Glutamatergic neuron (in vitro differentiated cells): ENCODE measurements at regions not wholly inside any gene's neighbourhood (a gene's known extent, or its start where the extent isn't known, plus 50 kb on each side); places are given as distances from the start of the nearest gene placed in this dataset.

Source experiments
- DNase-seq: peaks from one replicate; pipeline ENCODE4 v3.0.0; 2022
- H3K27ac Mint-ChIP-seq: one replicate; pipeline ENCODE4 v1.8.0; 2020; ENCODE audit warnings: mild to moderate bottlenecking, mixed read lengths, inconsistent platforms; ENCODE audit not compliant: unreplicated experiment
- H3K27me3 Mint-ChIP-seq: one replicate; pipeline ENCODE4 v1.8.0; 2020; ENCODE audit warnings: mild to moderate bottlenecking, moderate library complexity, mixed read lengths, inconsistent platforms; ENCODE audit not compliant: unreplicated experiment
- H3K36me3 Mint-ChIP-seq: one replicate; pipeline ENCODE4 v1.8.0; 2020; ENCODE audit warnings: mild to moderate bottlenecking, mixed read lengths, inconsistent platforms; ENCODE audit not compliant: unreplicated experiment
- H3K4me1 Mint-ChIP-seq: one replicate; pipeline ENCODE4 v1.8.0; 2020; ENCODE audit warnings: mild to moderate bottlenecking, low read depth, mixed read lengths, inconsistent platforms; ENCODE audit not compliant: unreplicated experiment
- H3K4me3 Mint-ChIP-seq: one replicate; pipeline ENCODE4 v1.8.0; 2020; ENCODE audit warnings: mild to moderate bottlenecking, mixed read lengths, inconsistent platforms; ENCODE audit not compliant: unreplicated experiment
- H3K9me3 Mint-ChIP-seq: one replicate; pipeline ENCODE4 v1.8.0; 2020; ENCODE audit warnings: mild to moderate bottlenecking, moderate library complexity, mixed read lengths, inconsistent platforms; ENCODE audit not compliant: unreplicated experiment
- CTCF ChIP-seq: fragments of 200-600 bp; sonication (generic); IDR thresholded peaks from one replicate; pipeline ENCODE4 v1.5.0; 2021; ENCODE audit not compliant: partially characterized antibody, unreplicated experiment

GRCh38 chr2:236818281-236819045, 248.8 kb downstream of the ACKR3 start:
- no peak for TF ChIP-seq CTCF
- peaks cover 17% of the 10 kb centered on the region for H3K36me3 Mint-ChIP-seq
- no peak overlapping the region for H3K27ac Mint-ChIP-seq
- H3K4me3 Mint-ChIP-seq: no peak overlapping the region
- H3K27me3 Mint-ChIP-seq: no peaks in the 10 kb centered on the region
- no peaks in the 10 kb centered on the region for H3K4me1 Mint-ChIP-seq
- H3K9me3 Mint-ChIP-seq: peaks cover 14% of the 10 kb centered on the region
- DNase-seq: no peak

DNA sequence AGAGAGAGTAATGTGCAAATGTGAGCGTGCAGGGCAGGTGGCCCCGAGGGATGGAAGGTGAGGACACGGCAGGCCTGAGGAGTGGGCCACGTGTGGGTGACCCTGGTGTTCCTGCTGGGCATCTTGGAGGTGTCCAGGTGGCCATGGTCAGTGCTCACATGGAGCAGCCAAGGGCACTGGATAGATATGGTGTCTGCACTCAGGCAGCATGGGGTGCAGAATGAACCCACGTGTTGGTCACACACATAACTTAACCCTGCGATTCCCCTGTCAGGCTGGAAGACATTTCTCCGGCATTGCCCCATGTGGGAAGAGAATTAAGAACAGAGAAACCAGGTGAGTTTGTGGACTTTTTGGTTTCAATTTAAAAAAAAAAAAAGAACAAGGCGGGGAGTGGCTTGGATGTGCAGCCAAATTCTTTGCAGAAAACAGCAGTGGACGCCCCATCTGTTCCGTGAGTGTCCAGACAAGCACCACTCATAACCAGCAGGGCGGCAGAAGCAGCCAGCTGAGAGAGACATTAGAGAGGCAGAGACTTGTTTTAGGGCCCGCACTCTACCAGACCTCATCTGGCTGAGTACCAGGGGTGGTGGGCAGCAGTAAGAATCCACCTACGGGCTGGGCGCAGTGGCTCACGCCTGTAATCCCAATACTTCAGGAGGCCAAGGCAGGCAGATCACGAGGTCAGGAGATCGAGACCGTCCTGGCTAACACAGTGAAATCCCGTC, 249.8 kb downstream of the ACKR3 start:
- DNase-seq: no peak
- peaks cover 14% of the 10 kb centered on the region for H3K9me3 Mint-ChIP-seq
- H3K36me3 Mint-ChIP-seq: peaks cover 17% of the 10 kb centered on the region
- H3K4me3 Mint-ChIP-seq: no peak overlapping the region
- H3K4me1 Mint-ChIP-seq: peaks cover 3% of the 10 kb centered on the region
- H3K27me3 Mint-ChIP-seq: no peaks in the 10 kb centered on the region
- TF ChIP-seq CTCF: no peak
- H3K27ac Mint-ChIP-seq: no peak overlapping the region

DNA sequence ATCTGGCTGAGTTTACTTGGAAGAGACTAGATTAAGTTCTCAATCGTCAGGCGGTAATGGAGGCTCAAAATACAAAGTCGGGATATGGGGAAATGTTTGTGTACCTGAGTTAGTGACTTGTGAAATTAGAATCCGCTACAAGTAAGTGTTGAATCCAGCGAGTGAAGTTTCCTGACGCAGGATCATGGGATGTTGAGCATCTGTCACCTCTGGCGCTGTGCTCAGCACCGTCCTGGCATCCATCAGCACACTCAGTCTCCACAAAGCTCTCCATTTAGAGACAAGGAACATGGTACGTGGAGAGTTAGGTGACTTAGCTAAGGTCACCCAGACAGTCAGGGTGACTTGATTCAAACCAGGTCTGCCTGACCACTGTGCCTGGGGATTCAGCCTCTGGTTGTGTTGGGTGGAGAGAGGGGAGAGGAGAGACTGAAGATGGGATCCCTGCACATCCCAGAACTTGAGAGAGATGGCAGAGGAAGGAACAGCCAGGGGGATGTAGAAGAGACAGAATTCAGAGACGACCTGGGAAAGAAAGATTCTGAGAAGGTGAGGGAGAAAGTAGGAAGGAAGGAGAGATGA, 251.2 kb downstream of the ACKR3 start:
- DNase-seq: no peak
- TF ChIP-seq CTCF: no peak
- H3K9me3 Mint-ChIP-seq: peaks cover 14% of the 10 kb centered on the region
- H3K36me3 Mint-ChIP-seq: peaks cover 17% of the 10 kb centered on the region
- H3K27ac Mint-ChIP-seq: no peak overlapping the region
- peaks cover 2% of the 10 kb centered on the region for H3K27me3 Mint-ChIP-seq
- H3K4me1 Mint-ChIP-seq: peaks cover 6% of the 10 kb centered on the region
- no peak overlapping the region for H3K4me3 Mint-ChIP-seq

DNA sequence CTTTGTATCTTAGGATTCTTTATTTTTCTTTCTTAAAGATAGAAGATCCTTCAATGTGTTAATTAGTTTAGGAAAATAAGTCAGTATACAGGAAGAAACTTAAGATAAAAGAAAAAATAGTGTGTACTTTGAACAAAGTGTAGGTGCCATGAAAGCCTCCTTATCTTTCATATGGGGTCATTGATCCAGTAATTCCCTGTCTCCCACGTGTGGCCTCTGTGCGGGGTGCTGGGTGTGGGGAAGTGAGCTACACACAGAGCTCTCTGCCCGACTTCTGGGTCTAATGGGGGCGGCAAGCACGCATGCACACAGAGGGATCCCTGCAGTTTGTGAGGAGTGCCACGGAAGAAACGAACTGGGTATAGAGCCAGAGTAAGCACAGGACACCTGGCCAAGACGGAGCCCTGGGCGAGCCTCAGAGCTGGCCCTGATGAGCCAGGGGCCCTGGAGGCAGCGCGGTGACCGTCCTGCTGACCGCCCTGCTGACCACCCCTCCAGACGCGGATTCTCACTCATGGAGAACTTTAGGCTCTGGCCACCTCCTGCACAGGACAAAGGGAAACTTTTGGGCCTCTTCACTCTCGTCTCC, 253.5 kb downstream of the ACKR3 start:
- peaks cover 6% of the 10 kb centered on the region for H3K9me3 Mint-ChIP-seq
- H3K27me3 Mint-ChIP-seq: peaks cover 2% of the 10 kb centered on the region
- peaks cover 17% of the 10 kb centered on the region for H3K36me3 Mint-ChIP-seq
- H3K27ac Mint-ChIP-seq: no peak overlapping the region
- DNase-seq: no peak
- H3K4me3 Mint-ChIP-seq: no peak overlapping the region
- H3K4me1 Mint-ChIP-seq: peaks cover 6% of the 10 kb centered on the region
- TF ChIP-seq CTCF: no peak
